Peyer's patch (tissue), 4 donors: ENCODE measurements at regions not wholly inside any gene's neighbourhood (a gene's known extent, or its start where the extent isn't known, plus 50 kb on each side); places are given as distances from the start of the nearest gene placed in this dataset.

Source experiments
- DNase-seq, 3 donors: peaks; one replicate each; pipeline ENCODE4 v3.0.0-alpha.2; 2017 to 2019
- H3K27ac ChIP-seq, 4 donors: fragments of 200-600 bp; sonication (generic); one replicate each; pipeline ENCODE4 v1.5.1; 2016 to 2019
- H3K27me3 ChIP-seq, 2 donors: fragments of 200-600 bp; sonication (generic); one replicate each; pipeline ENCODE4 v1.5.1; 2019
- H3K36me3 ChIP-seq, 3 donors: fragments of 200-600 bp; sonication (generic); one replicate each; pipeline ENCODE4 v1.5.1; 2016 to 2019
- H3K4me1 ChIP-seq, 4 donors: fragments of 200-600 bp; sonication (generic); one replicate each; pipeline ENCODE4 v1.5.1; 2016 to 2019
- H3K4me3 ChIP-seq, 4 donors: fragments of 200-600 bp; sonication (generic); 1 replicate in 3 of 4; 2 replicates in 1 of 4; pipeline ENCODE4 v1.5.1; 2016 to 2019; ENCODE audit warnings: mild to moderate bottlenecking in 1 of 4
- H3K9me3 ChIP-seq, 4 donors: fragments of 200-600 bp; sonication (generic); one replicate each; pipeline ENCODE4 v1.5.1; 2016 to 2019; ENCODE audit warnings: mild to moderate bottlenecking in 1 of 4
- POLR2A ChIP-seq, 2 donors: fragments of 450-650 bp; IDR thresholded peaks; one replicate each; pipeline ENCODE4 v1.5.1; 2017; ENCODE audit warnings: antibody characterized with exemption in 2 of 2, mild to moderate bottlenecking in 2 of 2, moderate library complexity in 2 of 2
- TF ChIP-seq, protein P1 (sequence below), 6 experiments: fragments of 450-650 bp in 4 of 6; fragments of 200-600 bp in 2 of 6; sonication (generic) in 1 of 6; IDR thresholded peaks; one replicate each; pipeline ENCODE4 v1.5.1; 2017 to 2019; ENCODE audit warnings: antibody characterized with exemption in 6 of 6, mild to moderate bottlenecking in 3 of 6, moderate library complexity in 1 of 6

- TF ChIP-seq, protein P1, sequence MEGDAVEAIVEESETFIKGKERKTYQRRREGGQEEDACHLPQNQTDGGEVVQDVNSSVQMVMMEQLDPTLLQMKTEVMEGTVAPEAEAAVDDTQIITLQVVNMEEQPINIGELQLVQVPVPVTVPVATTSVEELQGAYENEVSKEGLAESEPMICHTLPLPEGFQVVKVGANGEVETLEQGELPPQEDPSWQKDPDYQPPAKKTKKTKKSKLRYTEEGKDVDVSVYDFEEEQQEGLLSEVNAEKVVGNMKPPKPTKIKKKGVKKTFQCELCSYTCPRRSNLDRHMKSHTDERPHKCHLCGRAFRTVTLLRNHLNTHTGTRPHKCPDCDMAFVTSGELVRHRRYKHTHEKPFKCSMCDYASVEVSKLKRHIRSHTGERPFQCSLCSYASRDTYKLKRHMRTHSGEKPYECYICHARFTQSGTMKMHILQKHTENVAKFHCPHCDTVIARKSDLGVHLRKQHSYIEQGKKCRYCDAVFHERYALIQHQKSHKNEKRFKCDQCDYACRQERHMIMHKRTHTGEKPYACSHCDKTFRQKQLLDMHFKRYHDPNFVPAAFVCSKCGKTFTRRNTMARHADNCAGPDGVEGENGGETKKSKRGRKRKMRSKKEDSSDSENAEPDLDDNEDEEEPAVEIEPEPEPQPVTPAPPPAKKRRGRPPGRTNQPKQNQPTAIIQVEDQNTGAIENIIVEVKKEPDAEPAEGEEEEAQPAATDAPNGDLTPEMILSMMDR (IDR thresholded peaks at IDR 0.05), result no peak
- no peak for TF ChIP-seq POLR2A (IDR thresholded peaks at IDR 0.05)
- Histone ChIP-seq H3K4me1 (no peaks in the 10 kb centered on the region), H3K4me3 (no peak overlapping the region), H3K27ac (no peak overlapping the region), H3K36me3 (no peaks in the 10 kb centered on the region), H3K27me3 (no peaks in the 10 kb centered on the region), H3K9me3 (peaks cover 0 to 4% (median 0%) of the 10 kb centered on the region in 4 donors)
- DNase-seq, result no peak
These were observed 898.3 kb upstream of the ADGRB3 start for GRCh38 chr6:67736816-67737215.

DNA sequence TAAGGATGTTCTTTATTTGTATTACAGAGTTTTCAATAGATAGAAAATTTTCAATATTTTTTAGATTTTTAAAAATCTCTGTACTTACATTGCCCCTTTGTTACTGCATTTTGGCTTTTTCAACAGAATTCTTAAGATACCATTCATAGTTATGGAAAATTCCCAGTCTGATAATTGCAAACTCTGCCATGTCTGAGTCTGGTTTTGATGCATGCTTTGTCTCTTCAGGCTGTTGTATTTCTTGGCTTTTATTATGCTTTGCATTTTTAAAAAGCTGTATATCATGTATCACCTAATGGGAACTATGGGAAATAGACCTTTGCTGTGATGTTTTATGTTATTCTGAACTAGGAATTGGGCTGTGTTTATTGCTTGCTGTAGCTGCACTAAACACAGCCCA, 898.9 kb upstream of the ADGRB3 start:
- no peak for DNase-seq
- Histone ChIP-seq H3K27me3 (no peaks in the 10 kb centered on the region), H3K36me3 (no peaks in the 10 kb centered on the region), H3K4me1 (no peaks in the 10 kb centered on the region), H3K27ac (no peak overlapping the region), H3K4me3 (no peak overlapping the region), H3K9me3 (peaks cover 0 to 4% (median 0%) of the 10 kb centered on the region in 4 donors)
- TF ChIP-seq, protein P1 (IDR thresholded peaks at IDR 0.05), result no peak
- TF ChIP-seq POLR2A (IDR thresholded peaks at IDR 0.05), result no peak

- no peak for TF ChIP-seq POLR2A (IDR thresholded peaks at IDR 0.05)
- TF ChIP-seq, protein P1 (IDR thresholded peaks at IDR 0.05), result no peak
- H3K27me3 ChIP-seq, result no peaks in the 10 kb centered on the region
- H3K4me3 ChIP-seq, result no peak overlapping the region
- no peaks in the 10 kb centered on the region for H3K36me3 ChIP-seq
- DNase-seq, result no peak
- H3K9me3 ChIP-seq, result peaks cover 0 to 4% (median 0%) of the 10 kb centered on the region in 4 donors
- H3K4me1 ChIP-seq, result no peaks in the 10 kb centered on the region
- no peak overlapping the region for H3K27ac ChIP-seq
These were observed 899.5 kb upstream of the ADGRB3 start for GRCh38 chr6:67735623-67736022.

- no peak for TF ChIP-seq POLR2A (IDR thresholded peaks at IDR 0.05)
- TF ChIP-seq, protein P1 (IDR thresholded peaks at IDR 0.05), result no peak
- Histone ChIP-seq H3K4me1 (no peaks in the 10 kb centered on the region), H3K36me3 (no peaks in the 10 kb centered on the region), H3K27me3 (no peaks in the 10 kb centered on the region), H3K4me3 (no peak overlapping the region), H3K9me3 (no peaks in the 10 kb centered on the region), H3K27ac (no peak overlapping the region)
- DNase-seq, result peak in 1 of 3 donors; percentile 27
These were observed 912.2 kb upstream of the ADGRB3 start for GRCh38 chr6:67722861-67723261.

- Histone ChIP-seq H3K27ac (no peak overlapping the region), H3K36me3 (no peaks in the 10 kb centered on the region), H3K4me1 (no peaks in the 10 kb centered on the region), H3K4me3 (no peak overlapping the region), H3K9me3 (no peaks in the 10 kb centered on the region), H3K27me3 (no peaks in the 10 kb centered on the region)
- no peak for DNase-seq
- TF ChIP-seq POLR2A (IDR thresholded peaks at IDR 0.05), result no peak
- TF ChIP-seq, protein P1 (IDR thresholded peaks at IDR 0.05), result no peak
These were observed 917.8 kb upstream of the ADGRB3 start for GRCh38 chr6:67717281-67717680.

GRCh38 chr6:67706388-67706787, 928.7 kb upstream of the ADGRB3 start:
- Histone ChIP-seq H3K27ac (no peak overlapping the region), H3K36me3 (no peaks in the 10 kb centered on the region), H3K27me3 (no peaks in the 10 kb centered on the region), H3K4me1 (no peaks in the 10 kb centered on the region), H3K4me3 (no peak overlapping the region), H3K9me3 (no peaks in the 10 kb centered on the region)
- no peak for DNase-seq
- TF ChIP-seq, protein P1 (IDR thresholded peaks at IDR 0.05), result no peak
- no peak for TF ChIP-seq POLR2A (IDR thresholded peaks at IDR 0.05)
